Left lung (tissue), 4 donors: ENCODE measurements at regions not wholly inside any gene's neighbourhood (a gene's known extent, or its start where the extent isn't known, plus 50 kb on each side); places are given as distances from the start of the nearest gene placed in this dataset.
A peak's percentile ranks its signal among the peaks of the same experiment; 100 is the strongest.

Experiments
- ATAC-seq: fragments of 200-7000 bp; cut with Tn5 transposase; one replicate; pipeline ENCODE4 v1.9.1; 2020; ENCODE audit warnings: moderate library complexity
- DNase-seq, 4 donors: peaks; one replicate each; pipeline ENCODE4 v3.0.0-alpha.2; 2013 to 2020
- H3K27ac ChIP-seq, 2 donors: fragments of 200-600 bp; sonication (generic) in 1 of 2; one replicate each; pipeline versions ENCODE4 v1.5.0 to v1.8.0; 2020 to 2021
- H3K27me3 ChIP-seq, 2 donors: fragments of 200-600 bp; sonication (generic) in 1 of 2; one replicate each; pipeline versions ENCODE4 v1.5.0 to v1.8.0; 2020 to 2021
- H3K36me3 ChIP-seq, 2 donors: fragments of 200-600 bp; sonication (generic) in 1 of 2; one replicate each; pipeline versions ENCODE4 v1.5.0 to v1.8.0; 2020 to 2021
- H3K4me1 ChIP-seq, 2 donors: fragments of 200-600 bp; one replicate each; pipeline ENCODE4 v1.8.0; 2021
- H3K4me3 ChIP-seq, 2 donors: fragments of 200-600 bp; sonication (generic) in 1 of 2; one replicate each; pipeline versions ENCODE4 v1.5.0 to v1.8.0; 2020 to 2021; ENCODE audit warnings: mild to moderate bottlenecking in 1 of 2
- H3K9me3 ChIP-seq, 2 donors: fragments of 200-600 bp; sonication (generic) in 1 of 2; one replicate each; pipeline versions ENCODE4 v1.5.0 to v1.8.0; 2020 to 2021
- CTCF ChIP-seq, 2 donors: fragments of 200-600 bp; sonication (generic) in 1 of 2; IDR thresholded peaks; one replicate each; pipeline versions ENCODE4 v1.5.0 to v1.8.0; 2021; ENCODE audit warnings: antibody characterized with exemption in 2 of 2
- intact Hi-C, 2 donors: fragments of 100-400 bp; cut with DNase I; formaldehyde crosslinking; loops; one replicate each; pipeline versions ENCODE4 v1.11.2 to v1.14.2; 2022
- donor health status: DM: no; HTN: yes; CAD: no.
- donor health status: DM: no; HTN: no; CAD: no.

- Histone ChIP-seq H3K4me3 (no peak overlapping the region), H3K27ac (no peak overlapping the region), H3K4me1 (no peaks in the 10 kb centered on the region), H3K9me3 (no peaks in the 10 kb centered on the region), H3K27me3 (no peaks in the 10 kb centered on the region), H3K36me3 (no peaks in the 10 kb centered on the region)
- intact Hi-C loops: no loop called here
- ATAC-seq: no peak
- DNase-seq: no peak
- no peak for TF ChIP-seq CTCF (IDR thresholded peaks at IDR 0.05)
Observed at GRCh38 chr1:80659161-80659560, 1141.6 kb upstream of the ADGRL2 start.

GRCh38 chr1:80657707-80658106 lies 1143.0 kb upstream of the ADGRL2 start:
- TF ChIP-seq CTCF (IDR thresholded peaks at IDR 0.05): no peak
- Histone ChIP-seq H3K27ac (no peak overlapping the region), H3K36me3 (no peaks in the 10 kb centered on the region), H3K4me3 (no peak overlapping the region), H3K9me3 (no peaks in the 10 kb centered on the region), H3K4me1 (no peaks in the 10 kb centered on the region), H3K27me3 (no peaks in the 10 kb centered on the region)
- intact Hi-C loops: no loop called here
- ATAC-seq (no peak), DNase-seq (no peak)

- H3K36me3 ChIP-seq: no peaks in the 10 kb centered on the region
- no peak overlapping the region for H3K4me3 ChIP-seq
- no peaks in the 10 kb centered on the region for H3K27me3 ChIP-seq
- no peak for ATAC-seq
- TF ChIP-seq CTCF (IDR thresholded peaks at IDR 0.05): no peak
- H3K9me3 ChIP-seq: no peaks in the 10 kb centered on the region
- H3K27ac ChIP-seq: no peak overlapping the region
- DNase-seq: no peak
- intact Hi-C loops: no loop called here
- H3K4me1 ChIP-seq: no peaks in the 10 kb centered on the region
Observed at GRCh38 chr1:80657044-80657643, 1143.6 kb upstream of the ADGRL2 start.

GRCh38 chr1:80656641-80657040 lies 1144.1 kb upstream of the ADGRL2 start:
- no peaks in the 10 kb centered on the region for H3K9me3 ChIP-seq
- no peak overlapping the region for H3K4me3 ChIP-seq
- no peaks in the 10 kb centered on the region for H3K36me3 ChIP-seq
- no peak overlapping the region for H3K27ac ChIP-seq
- intact Hi-C loops: no loop called here
- no peak for DNase-seq
- no peaks in the 10 kb centered on the region for H3K4me1 ChIP-seq
- H3K27me3 ChIP-seq: no peaks in the 10 kb centered on the region
- no peak for TF ChIP-seq CTCF (IDR thresholded peaks at IDR 0.05)
- no peak for ATAC-seq

- intact Hi-C loops: no loop called here
- peak in 1 of 2 donors; percentile 15 for TF ChIP-seq CTCF (IDR thresholded peaks at IDR 0.05)
- ATAC-seq: peak; percentile 78
- Histone ChIP-seq H3K4me3 (no peak overlapping the region), H3K9me3 (no peaks in the 10 kb centered on the region), H3K36me3 (no peaks in the 10 kb centered on the region), H3K4me1 (no peaks in the 10 kb centered on the region), H3K27me3 (no peaks in the 10 kb centered on the region), H3K27ac (no peak overlapping the region)
- DNase-seq: no peak
Observed at GRCh38 chr1:80656014-80656636, 1144.6 kb upstream of the ADGRL2 start.
